HepG2 (cell line): ENCODE measurements at regions not wholly inside any gene's neighbourhood (a gene's known extent, or its start where the extent isn't known, plus 50 kb on each side); places are given as distances from the start of the nearest gene placed in this dataset.

Source experiments
- ATAC-seq: fragments of 200-7000 bp; cut with Tn5 transposase; 3 replicates; pipeline ENCODE4 v1.9.1; 2020; ENCODE audit warnings: mild to moderate bottlenecking, moderate library complexity
- BruUV-seq: library from RNA; stranded (reverse); fragments of 400-500 nt; replicated peaks from 2 replicates; lab custom pipeline; 2021; lab: Mats Ljungman, UMichigan
- CTCF ChIA-PET: fragments of 300-600 bp; formaldehyde crosslinking; extraction: SDS; loops from one replicate; lab custom pipeline; 2021; ENCODE audit warnings: low total read pairs, inconsistent platforms, low intra/inter-chr PET ratio; lab: Yijun Ruan, JAX
- POLR2A ChIA-PET: fragments of 350-600 bp; sonication (Branson Sonifier 250); formaldehyde crosslinking; loops from one replicate; lab custom pipeline; 2020; ENCODE audit warnings: antibody characterized with exemption, inconsistent platforms; lab: Yijun Ruan, JAX
- DNase-seq: peaks from one replicate; pipeline ENCODE4 v3.0.0-alpha.2; 2015; ENCODE audit warnings: low spot score
- FAIRE-seq: peaks from 3 replicates; lab custom pipeline; 2011; peaks lifted over from hg19 to GRCh38; lab: Jason Lieb, UNC
- H2AFZ ChIP-seq: one replicate; pipeline ENCODE4 v1.6.1; 2011; ENCODE audit warnings: low read length, inconsistent platforms
- H3K27ac ChIP-seq: fragments of 300-600 bp; 3 replicates; pipeline ENCODE4 v1.8.0; 2011; ENCODE audit warnings: mixed run types, mild to moderate bottlenecking, mixed read lengths, low read length, inconsistent platforms; ENCODE audit not compliant: insufficient read depth; ENCODE audit errors: extremely low read length
- H3K27me3 ChIP-seq, 2 experiments: fragments of 200-600 bp in 1 of 2; 2 replicates in 1 of 2; 3 replicates in 1 of 2; pipeline versions ENCODE4 v1.6.0 to v1.8.0; 2011; ENCODE audit warnings: low read length in 2 of 2, mild to moderate bottlenecking in 2 of 2, moderate library complexity in 2 of 2, inconsistent platforms in 1 of 2; ENCODE audit not compliant: insufficient read depth in 2 of 2, control insufficient read depth in 1 of 2
- H3K36me3 ChIP-seq, 2 experiments: fragments of 200-600 bp in 1 of 2; replicated peaks in 1 of 2; 2 replicates in 1 of 2; 3 replicates in 1 of 2; pipeline versions ENCODE4 v1.5.1 to v1.8.0; 2011; ENCODE audit warnings: low read length in 2 of 2, inconsistent platforms in 1 of 2; ENCODE audit not compliant: insufficient read depth in 2 of 2, control insufficient read depth in 1 of 2
- H3K4me1 ChIP-seq: 2 replicates; pipeline ENCODE4 v1.5.1; 2012; ENCODE audit warnings: low read length, inconsistent platforms; ENCODE audit not compliant: insufficient read depth
- H3K4me2 ChIP-seq: 2 replicates; pipeline ENCODE4 v1.6.0; 2011; ENCODE audit warnings: low read depth, low read length, inconsistent platforms
- H3K4me3 ChIP-seq, 3 experiments: fragments of 200-600 bp in 1 of 3; sonication (generic), shearing (Covaris generic) in 1 of 3; replicated peaks in 1 of 3; 2 replicates each; pipeline ENCODE4 v1.5.1; 2011 to 2016; ENCODE audit warnings: low read length in 3 of 3, inconsistent platforms in 2 of 3, low read depth in 2 of 3, mild to moderate bottlenecking in 2 of 3, control low read depth in 1 of 3, mixed read lengths in 1 of 3; ENCODE audit not compliant: insufficient read depth in 1 of 3
- H3K79me2 ChIP-seq: one replicate; pipeline ENCODE4 v1.6.1; 2011; ENCODE audit warnings: low read length, inconsistent platforms; ENCODE audit not compliant: insufficient read depth
- H3K9ac ChIP-seq: 2 replicates; pipeline ENCODE4 v1.6.0; 2011; ENCODE audit warnings: mild to moderate bottlenecking, low read depth, low read length, inconsistent platforms; ENCODE audit not compliant: insufficient read depth
- H3K9me3 ChIP-seq: 2 replicates; pipeline ENCODE4 v1.5.1; 2012; ENCODE audit warnings: mild to moderate bottlenecking, low read length
- H4K20me1 ChIP-seq: 2 replicates; pipeline ENCODE4 v1.6.0; 2011; ENCODE audit warnings: inconsistent platforms, mild to moderate bottlenecking, low read length, moderate library complexity; ENCODE audit not compliant: insufficient read depth
- AGO1 ChIP-seq: fragments of 200-400 bp; formaldehyde crosslinking; IDR thresholded peaks from 2 replicates; pipeline ENCODE4 v1.6.1; 2017; ENCODE audit warnings: mild to moderate bottlenecking, low read depth, low read length, moderate library complexity; ENCODE audit not compliant: poor library complexity, severe bottlenecking
- CC2D1A ChIP-seq: sonication (generic); formaldehyde crosslinking; IDR thresholded peaks from 2 replicates; pipeline ENCODE4 v1.8.1; 2023; ENCODE audit warnings: mild to moderate bottlenecking, missing genetic modification reagents
- CSRNP2 ChIP-seq: sonication (generic); formaldehyde crosslinking; conservative IDR thresholded peaks from 2 replicates; pipeline ENCODE4 v1.8.0; 2022; ENCODE audit warnings: low read depth, missing genetic modification reagents
- DMAP1 ChIP-seq: IDR thresholded peaks from 2 replicates; pipeline ENCODE4 v1.6.1; 2016
- GATAD1 ChIP-seq: IDR thresholded peaks from 2 replicates; pipeline ENCODE4 v1.6.1; 2016; ENCODE audit warnings: missing genetic modification reagents, missing compliant biosample characterization
- GFI1 ChIP-seq: sonication (generic); formaldehyde crosslinking; IDR thresholded peaks from 2 replicates; pipeline ENCODE4 v1.5.0; 2020; ENCODE audit warnings: missing genetic modification reagents, mild to moderate bottlenecking, borderline replicate concordance
- KDM1A ChIP-seq: IDR thresholded peaks from 2 replicates; pipeline ENCODE4 v1.6.1; 2016; ENCODE audit warnings: missing compliant biosample characterization
- KMT2A ChIP-seq: sonication (generic); formaldehyde crosslinking; IDR thresholded peaks from 2 replicates; pipeline ENCODE4 v1.4.0; 2020; ENCODE audit warnings: missing genetic modification reagents
- NFIC ChIP-seq: IDR thresholded peaks from 2 replicates; pipeline ENCODE4 v1.6.1; 2012; ENCODE audit warnings: mild to moderate bottlenecking, low read length, inconsistent platforms
- NRL ChIP-seq: sonication (generic); formaldehyde crosslinking; IDR thresholded peaks from 2 replicates; pipeline ENCODE4 v1.5.0; 2020; ENCODE audit warnings: missing genetic modification reagents, mild to moderate bottlenecking, moderate library complexity, borderline replicate concordance
- PHF8 ChIP-seq: sonication (generic); formaldehyde crosslinking; IDR thresholded peaks from 2 replicates; pipeline ENCODE4 v1.5.0; 2020; ENCODE audit warnings: missing genetic modification reagents
- PITX1 ChIP-seq: sonication (generic); formaldehyde crosslinking; IDR thresholded peaks from 2 replicates; pipeline ENCODE4 v1.5.1; 2020; ENCODE audit warnings: mild to moderate bottlenecking, missing genetic modification reagents
- RBFOX2 ChIP-seq: fragments of 200-400 bp; formaldehyde crosslinking; IDR thresholded peaks from 2 replicates; pipeline ENCODE4 v1.6.1; 2017; ENCODE audit warnings: low read depth, mild to moderate bottlenecking, low read length
- SNRNP70 ChIP-seq: fragments of 200-400 bp; formaldehyde crosslinking; IDR thresholded peaks from 2 replicates; pipeline ENCODE4 v1.6.1; 2017; ENCODE audit warnings: mild to moderate bottlenecking, low read depth, low read length, moderate library complexity
- ZBTB3 ChIP-seq: sonication (generic); formaldehyde crosslinking; IDR thresholded peaks from 2 replicates; pipeline ENCODE4 v1.4.0; 2020; ENCODE audit warnings: low read depth, mild to moderate bottlenecking, moderate library complexity, missing genetic modification reagents, borderline replicate concordance
- ZNF558 ChIP-seq: sonication (generic); formaldehyde crosslinking; IDR thresholded peaks from 2 replicates; pipeline ENCODE4 v1.9.0; 2022; ENCODE audit warnings: mild to moderate bottlenecking, missing genetic modification reagents, borderline replicate concordance
- ZNF605 ChIP-seq: sonication (generic); formaldehyde crosslinking; IDR thresholded peaks from 2 replicates; pipeline ENCODE4 v1.8.0; 2022; ENCODE audit warnings: mild to moderate bottlenecking, missing genetic modification reagents
- ZNF772 ChIP-seq: sonication (generic); formaldehyde crosslinking; IDR thresholded peaks from 2 replicates; pipeline ENCODE4 v1.5.0; 2020; ENCODE audit warnings: mild to moderate bottlenecking, missing genetic modification reagents
- ZNF781 ChIP-seq: sonication (generic); formaldehyde crosslinking; IDR thresholded peaks from 2 replicates; pipeline ENCODE4 v1.5.1; 2020; ENCODE audit warnings: borderline replicate concordance, mild to moderate bottlenecking, missing genetic modification reagents; ENCODE audit errors: not compliant biosample characterization
- WGBS: methylation state at CpG from one replicate; pipeline ENCODE4 v1.1.6; 2017; ENCODE audit warnings: low lambda C conversion rate; 5-methylcytosine and 5-hydroxymethylcytosine counted together
- in situ Hi-C: cut with HindIII; loops from 2 replicates; pipeline ENCODE4 v1.10.0; 2017; ENCODE audit warnings: low pct_unique_long_range_greater_than_20kb; ENCODE audit not compliant: extremely low pct_ligation_motif_present
- intact Hi-C: fragments of 100-400 bp; cut with micrococcal nuclease; formaldehyde crosslinking; loops from one replicate; pipeline ENCODE4 v1.10.0; 2022; ENCODE audit not compliant: unreplicated experiment

- peaks cover 0 to 6% of the 10 kb centered on the region in 2 experiments; a peak in 3 of 5 replicates for H3K27me3 ChIP-seq
- H2AFZ ChIP-seq = no peak overlapping the region
- no peak overlapping the region for H3K4me2 ChIP-seq
- no peak overlapping the region for H3K4me3 ChIP-seq
- H3K36me3 ChIP-seq = no peaks in the 10 kb centered on the region
- in situ Hi-C loops = loop anchor here (25.0 kb wide), 1 partner anchor 502 kb away; no protein-coding TSS in a partner anchor
- no peak overlapping the region for H3K27ac ChIP-seq
- no TSS peak for BruUV-seq
- TF ChIP-seq ZNF772 (CRISPR knock-in tag) (no peak), ZNF558 (CRISPR knock-in tag) (no peak), ZNF781 (CRISPR knock-in tag) (no peak), ZBTB3 (CRISPR knock-in tag) (no peak), NFIC (no peak), NRL (CRISPR knock-in tag) (no peak), GFI1 (CRISPR knock-in tag) (no peak), KMT2A (no peak), KDM1A (no peak), PHF8 (CRISPR knock-in tag) (no peak), RBFOX2 (no peak), SNRNP70 (no peak), DMAP1 (CRISPR knock-in tag) (no peak), CC2D1A (CRISPR knock-in tag) (no peak), CSRNP2 (CRISPR knock-in tag) (no peak), ZNF605 (CRISPR knock-in tag) (no peak), AGO1 (no peak), GATAD1 (CRISPR knock-in tag) (no peak), PITX1 (no peak)
- no peak overlapping the region for H3K9ac ChIP-seq
- ATAC-seq = no peak
- no peaks in the 10 kb centered on the region for H3K79me2 ChIP-seq
- WGBS = 66% methylated on average over 7 of the region's 7 CpGs
- DNase-seq = no peak
- H3K9me3 ChIP-seq = peaks cover 9% of the 10 kb centered on the region; the same call in 1 of the 2 replicates
- intact Hi-C loops = no loop called here
- ChIA-PET CTCF (no interaction called here), POLR2A (no interaction called here)
- H3K4me1 ChIP-seq = peaks cover 54% of the 10 kb centered on the region
- H4K20me1 ChIP-seq = no peaks in the 10 kb centered on the region
- no peak for FAIRE-seq
These were observed 129.7 kb upstream of the SMAD3 start for GRCh38 chr15:66935688-66936087.
